ENCODE measurements at regions not wholly inside any gene's neighbourhood (a gene's known extent, or its start where the extent isn't known, plus 50 kb on each side); places are given as distances from the start of the nearest gene placed in this dataset.

- H3K4me1 Mint-ChIP-seq (ENCODE audit: low read depth): no peaks in the 10 kb centered on the region
- intact Hi-C loops (cut with micrococcal nuclease): no loop called here
- H3K4me3 Mint-ChIP-seq: no peak overlapping the region
- H3K27ac Mint-ChIP-seq: no peak overlapping the region
- H3K36me3 Mint-ChIP-seq (ENCODE audit: low read depth): no peaks in the 10 kb centered on the region
- no peaks in the 10 kb centered on the region for H3K9me3 Mint-ChIP-seq
- H3K27me3 Mint-ChIP-seq: no peaks in the 10 kb centered on the region
Measured at GRCh38 chr20:57802765-57803507, 93.1 kb upstream of the PMEPA1 start.

- intact Hi-C loops (cut with micrococcal nuclease): no loop called here
- no peaks in the 10 kb centered on the region for H3K9me3 Mint-ChIP-seq
- no peaks in the 10 kb centered on the region for H3K27me3 Mint-ChIP-seq
- H3K27ac Mint-ChIP-seq: no peak overlapping the region
- no peaks in the 10 kb centered on the region for H3K36me3 Mint-ChIP-seq (ENCODE audit: low read depth)
- H3K4me1 Mint-ChIP-seq (ENCODE audit: low read depth): no peaks in the 10 kb centered on the region
- H3K4me3 Mint-ChIP-seq: no peak overlapping the region
Measured at GRCh38 chr20:57801581-57801980, 91.8 kb upstream of the PMEPA1 start.

- intact Hi-C loops (cut with micrococcal nuclease): no loop called here
- H3K9me3 Mint-ChIP-seq: no peaks in the 10 kb centered on the region
- H3K4me3 Mint-ChIP-seq: no peak overlapping the region
- no peak overlapping the region for H3K27ac Mint-ChIP-seq
- H3K27me3 Mint-ChIP-seq: no peaks in the 10 kb centered on the region
- H3K4me1 Mint-ChIP-seq (ENCODE audit: low read depth): no peaks in the 10 kb centered on the region
- no peaks in the 10 kb centered on the region for H3K36me3 Mint-ChIP-seq (ENCODE audit: low read depth)
Measured at GRCh38 chr20:57800791-57801430, 91.1 kb upstream of the PMEPA1 start.

GRCh38 chr20:57797401-57797800 is 87.6 kb upstream of the PMEPA1 start:
- Mint-ChIP-seq H3K27me3 (no peaks in the 10 kb centered on the region), H3K4me1 (ENCODE audit: low read depth) (no peaks in the 10 kb centered on the region), H3K4me3 (no peak overlapping the region), H3K36me3 (ENCODE audit: low read depth) (no peaks in the 10 kb centered on the region), H3K9me3 (no peaks in the 10 kb centered on the region), H3K27ac (no peak overlapping the region)
- intact Hi-C loops (cut with micrococcal nuclease): no loop called here

- no peak overlapping the region for H3K4me3 Mint-ChIP-seq
- peaks cover 6% of the 10 kb centered on the region for H3K9me3 Mint-ChIP-seq
- intact Hi-C loops (cut with micrococcal nuclease): no loop called here
- H3K4me1 Mint-ChIP-seq (ENCODE audit: low read depth): no peaks in the 10 kb centered on the region
- no peaks in the 10 kb centered on the region for H3K36me3 Mint-ChIP-seq (ENCODE audit: low read depth)
- no peaks in the 10 kb centered on the region for H3K27me3 Mint-ChIP-seq
- no peak overlapping the region for H3K27ac Mint-ChIP-seq
Measured at GRCh38 chr20:57795977-57796560, 86.3 kb upstream of the PMEPA1 start.

GRCh38 chr20:57795342-57795697 is 85.5 kb upstream of the PMEPA1 start:
- Mint-ChIP-seq H3K36me3 (ENCODE audit: low read depth) (no peaks in the 10 kb centered on the region), H3K4me3 (no peak overlapping the region), H3K9me3 (peaks cover 6% of the 10 kb centered on the region), H3K27me3 (no peaks in the 10 kb centered on the region), H3K27ac (no peak overlapping the region), H3K4me1 (ENCODE audit: low read depth) (no peaks in the 10 kb centered on the region)
- intact Hi-C loops (cut with micrococcal nuclease): no loop called here

- Mint-ChIP-seq H3K4me3 (no peak overlapping the region), H3K9me3 (peaks cover 6% of the 10 kb centered on the region), H3K27ac (no peak overlapping the region), H3K4me1 (ENCODE audit: low read depth) (no peaks in the 10 kb centered on the region), H3K36me3 (ENCODE audit: low read depth) (no peaks in the 10 kb centered on the region), H3K27me3 (no peaks in the 10 kb centered on the region)
- intact Hi-C loops (cut with micrococcal nuclease): no loop called here
Measured at GRCh38 chr20:57794600-57795341, 85.0 kb upstream of the PMEPA1 start.

- peaks cover 6% of the 10 kb centered on the region for H3K9me3 Mint-ChIP-seq
- H3K4me1 Mint-ChIP-seq (ENCODE audit: low read depth): no peaks in the 10 kb centered on the region
- intact Hi-C loops (cut with micrococcal nuclease): no loop called here
- H3K36me3 Mint-ChIP-seq (ENCODE audit: low read depth): no peaks in the 10 kb centered on the region
- H3K4me3 Mint-ChIP-seq: no peak overlapping the region
- no peak overlapping the region for H3K27ac Mint-ChIP-seq
- H3K27me3 Mint-ChIP-seq: no peaks in the 10 kb centered on the region
Measured at GRCh38 chr20:57794036-57794435, 84.2 kb upstream of the PMEPA1 start.

GRCh38 chr20:57793421-57793820 is 83.6 kb upstream of the PMEPA1 start:
- H3K4me1 Mint-ChIP-seq (ENCODE audit: low read depth): no peaks in the 10 kb centered on the region

GRCh38 chr20:57792386-57793080 is 82.7 kb upstream of the PMEPA1 start:
- H3K27ac Mint-ChIP-seq: no peak overlapping the region

More at GRCh38 chr20:57793421-57793820, 83.6 kb upstream of the PMEPA1 start:
- Mint-ChIP-seq H3K36me3 (ENCODE audit: low read depth) (no peaks in the 10 kb centered on the region), H3K9me3 (peaks cover 6% of the 10 kb centered on the region), H3K4me3 (no peak overlapping the region), H3K27me3 (no peaks in the 10 kb centered on the region), H3K27ac (no peak overlapping the region)
- intact Hi-C loops (cut with micrococcal nuclease): no loop called here

GRCh38 chr20:57791966-57792365 is 82.2 kb upstream of the PMEPA1 start:
- Mint-ChIP-seq H3K9me3 (peaks cover 6% of the 10 kb centered on the region), H3K4me3 (no peak overlapping the region), H3K27ac (no peak overlapping the region), H3K4me1 (ENCODE audit: low read depth) (no peaks in the 10 kb centered on the region), H3K27me3 (no peaks in the 10 kb centered on the region), H3K36me3 (ENCODE audit: low read depth) (no peaks in the 10 kb centered on the region)
- intact Hi-C loops (cut with micrococcal nuclease): no loop called here

More at GRCh38 chr20:57792386-57793080, 82.7 kb upstream of the PMEPA1 start:
- Mint-ChIP-seq H3K9me3 (peaks cover 6% of the 10 kb centered on the region), H3K27me3 (no peaks in the 10 kb centered on the region), H3K4me3 (no peak overlapping the region), H3K4me1 (ENCODE audit: low read depth) (no peaks in the 10 kb centered on the region), H3K36me3 (ENCODE audit: low read depth) (no peaks in the 10 kb centered on the region)
- intact Hi-C loops (cut with micrococcal nuclease): no loop called here

- H3K36me3 Mint-ChIP-seq (ENCODE audit: low read depth): no peaks in the 10 kb centered on the region
- no peaks in the 10 kb centered on the region for H3K27me3 Mint-ChIP-seq
- intact Hi-C loops (cut with micrococcal nuclease): no loop called here
- H3K9me3 Mint-ChIP-seq: peaks cover 6% of the 10 kb centered on the region
- no peaks in the 10 kb centered on the region for H3K4me1 Mint-ChIP-seq (ENCODE audit: low read depth)
- no peak overlapping the region for H3K27ac Mint-ChIP-seq
- no peak overlapping the region for H3K4me3 Mint-ChIP-seq
Measured at GRCh38 chr20:57791178-57791962, 81.6 kb upstream of the PMEPA1 start.

GRCh38 chr20:57790176-57790575 is 80.4 kb upstream of the PMEPA1 start:
- Mint-ChIP-seq H3K36me3 (ENCODE audit: low read depth) (no peaks in the 10 kb centered on the region), H3K27ac (no peak overlapping the region), H3K4me1 (ENCODE audit: low read depth) (no peaks in the 10 kb centered on the region), H3K4me3 (no peak overlapping the region), H3K27me3 (no peaks in the 10 kb centered on the region), H3K9me3 (peaks cover 6% of the 10 kb centered on the region)
- intact Hi-C loops (cut with micrococcal nuclease): no loop called here

All from dendritic cell treated with granulocyte-macrophage colony-stimulating factor and Interleukin-4, amounts not matched to agents 40 ng/mL and 50 ng/mL, for 4 days (primary cell).